Adrenal gland (tissue), 9 donors: ENCODE measurements at regions not wholly inside any gene's neighbourhood (a gene's known extent, or its start where the extent isn't known, plus 50 kb on each side); places are given as distances from the start of the nearest gene placed in this dataset.

ENCODE experiments used
- DNase-seq, 7 donors: peaks; one replicate each; pipeline ENCODE4 v3.0.0-alpha.2; 2019 to 2020
- H3K27ac ChIP-seq, 5 donors: fragments of 200-600 bp; sonication (generic) in 4 of 5; 1 replicate in 3 of 5; 2 replicates in 2 of 5; pipeline versions ENCODE4 v1.5.1 to v1.8.0; 2016 to 2020; ENCODE audit warnings: mild to moderate bottlenecking in 1 of 5
- H3K27me3 ChIP-seq: fragments of 200-600 bp; 2 replicates; pipeline ENCODE4 v1.8.0; 2021
- H3K36me3 ChIP-seq, 2 donors: fragments of 200-600 bp; replicated peaks in 1 of 2; 1 replicate in 1 of 2; 2 replicates in 1 of 2; pipeline versions ENCODE4 v1.5.1 to v1.8.0; 2018 to 2022
- H3K4me1 ChIP-seq, 2 donors: fragments of 200-600 bp; replicated peaks in 1 of 2; 1 replicate in 1 of 2; 2 replicates in 1 of 2; pipeline versions ENCODE4 v1.5.1 to v1.8.0; 2018 to 2021
- H3K4me3 ChIP-seq, 4 donors: fragments of 200-600 bp; sonication (generic) in 3 of 4; one replicate each; pipeline ENCODE4 v1.5.1; 2016 to 2018
- H3K9me3 ChIP-seq, 3 donors: fragments of 200-600 bp; sonication (generic) in 1 of 3; replicated peaks in 1 of 3; 1 replicate in 2 of 3; 2 replicates in 1 of 3; pipeline versions ENCODE4 v1.5.1 to v1.8.0; 2016 to 2021
- POLR2A ChIP-seq, 2 donors: fragments of 450-650 bp; IDR thresholded peaks; one replicate each; pipeline ENCODE4 v1.6.1; 2017; ENCODE audit warnings: antibody characterized with exemption in 2 of 2, mild to moderate bottlenecking in 2 of 2, moderate library complexity in 1 of 2
- WGBS, 4 donors: extraction: QIAGEN DNeasy Blood & Tissue Kit in 2 of 4; methylation state at CpG; one replicate each; pipeline versions ENCODE4 v1.1.5 to v1.1.7; 2013 to 2017; 5-methylcytosine and 5-hydroxymethylcytosine counted together
- intact Hi-C, 2 donors: fragments of 100-400 bp; cut with DNase I; formaldehyde crosslinking; loops; one replicate each; pipeline versions ENCODE4 v1.14.1 to v1.15.0; 2022 to 2023
- TF ChIP-seq, protein P1 (sequence below), 6 experiments: fragments of 450-650 bp in 4 of 6; fragments of 200-600 bp in 2 of 6; sonication (generic) in 1 of 6; IDR thresholded peaks; 1 replicate in 5 of 6; 2 replicates in 1 of 6; pipeline versions ENCODE4 v1.5.1 to v1.8.0; 2016 to 2021; ENCODE audit warnings: antibody characterized with exemption in 6 of 6, mild to moderate bottlenecking in 2 of 6, moderate library complexity in 1 of 6
- donor health status: healthy with polysubstance abuse.
- donor health status: Bipolar disorder and iron deficiency.
- donor health status: DM: yes; HTN: yes; CAD: no.
- donor health status: DM: no; HTN: no; CAD: no.
- donor health status: DM: no; HTN: no; CAD: no.

DNA sequence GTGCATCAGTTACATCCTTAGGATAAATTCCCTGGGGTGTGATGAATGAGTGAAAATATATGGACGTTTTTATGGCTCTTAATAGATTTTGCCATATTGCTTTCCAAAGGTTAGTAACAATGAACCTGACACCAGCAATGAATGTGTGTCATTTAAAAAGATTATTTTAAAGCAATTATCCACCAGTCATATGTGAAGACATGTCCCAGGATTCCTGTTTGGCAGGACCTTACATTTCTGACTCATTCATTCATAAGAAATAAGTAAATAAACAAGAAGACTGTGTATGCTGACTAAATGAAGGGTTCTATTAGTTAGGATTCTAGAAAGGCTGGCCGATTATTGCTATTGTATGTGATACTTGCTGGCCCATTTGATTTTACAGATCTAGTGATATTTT lies 201.5 kb downstream of the SOX2 start:
- Histone ChIP-seq H3K9me3 (no peaks in the 10 kb centered on the region), H3K27ac (no peak overlapping the region), H3K27me3 (no peaks in the 10 kb centered on the region), H3K4me3 (no peak overlapping the region), H3K4me1 (no peaks in the 10 kb centered on the region), H3K36me3 (no peaks in the 10 kb centered on the region)
- intact Hi-C loops, result no loop called here
- WGBS, 4 donors, result 52 to 61% (median 61%) methylated on average over 2 of the region's 2 CpGs
- TF ChIP-seq, protein P1, sequence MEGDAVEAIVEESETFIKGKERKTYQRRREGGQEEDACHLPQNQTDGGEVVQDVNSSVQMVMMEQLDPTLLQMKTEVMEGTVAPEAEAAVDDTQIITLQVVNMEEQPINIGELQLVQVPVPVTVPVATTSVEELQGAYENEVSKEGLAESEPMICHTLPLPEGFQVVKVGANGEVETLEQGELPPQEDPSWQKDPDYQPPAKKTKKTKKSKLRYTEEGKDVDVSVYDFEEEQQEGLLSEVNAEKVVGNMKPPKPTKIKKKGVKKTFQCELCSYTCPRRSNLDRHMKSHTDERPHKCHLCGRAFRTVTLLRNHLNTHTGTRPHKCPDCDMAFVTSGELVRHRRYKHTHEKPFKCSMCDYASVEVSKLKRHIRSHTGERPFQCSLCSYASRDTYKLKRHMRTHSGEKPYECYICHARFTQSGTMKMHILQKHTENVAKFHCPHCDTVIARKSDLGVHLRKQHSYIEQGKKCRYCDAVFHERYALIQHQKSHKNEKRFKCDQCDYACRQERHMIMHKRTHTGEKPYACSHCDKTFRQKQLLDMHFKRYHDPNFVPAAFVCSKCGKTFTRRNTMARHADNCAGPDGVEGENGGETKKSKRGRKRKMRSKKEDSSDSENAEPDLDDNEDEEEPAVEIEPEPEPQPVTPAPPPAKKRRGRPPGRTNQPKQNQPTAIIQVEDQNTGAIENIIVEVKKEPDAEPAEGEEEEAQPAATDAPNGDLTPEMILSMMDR (IDR thresholded peaks at IDR 0.05), result no peak
- TF ChIP-seq POLR2A (IDR thresholded peaks at IDR 0.05), result no peak
- no peak for DNase-seq

DNA sequence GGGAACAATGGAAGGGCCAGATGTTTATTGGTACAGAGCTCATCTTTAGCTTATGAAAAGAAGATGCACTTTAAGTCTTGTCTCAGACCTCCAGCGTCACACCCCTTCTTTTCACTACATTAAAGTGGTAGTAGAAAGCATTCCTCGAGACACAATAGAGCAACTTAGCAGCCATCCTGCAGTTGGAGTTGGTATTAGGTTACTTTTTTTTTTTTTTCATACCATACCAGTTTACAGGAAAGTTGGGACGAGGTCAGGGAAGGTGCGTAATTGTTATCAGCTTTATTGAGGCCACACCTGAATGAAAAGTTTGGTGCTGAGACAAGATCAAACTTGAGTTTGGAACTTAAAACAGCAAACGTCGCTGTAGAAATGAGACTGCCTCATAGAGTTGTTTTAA lies 203.8 kb downstream of the SOX2 start:
- WGBS, 4 donors, result 61 to 68% (median 64%) methylated on average over 6 of the region's 6 CpGs
- no peaks in the 10 kb centered on the region for H3K9me3 ChIP-seq
- intact Hi-C loops, result no loop called here

DNA sequence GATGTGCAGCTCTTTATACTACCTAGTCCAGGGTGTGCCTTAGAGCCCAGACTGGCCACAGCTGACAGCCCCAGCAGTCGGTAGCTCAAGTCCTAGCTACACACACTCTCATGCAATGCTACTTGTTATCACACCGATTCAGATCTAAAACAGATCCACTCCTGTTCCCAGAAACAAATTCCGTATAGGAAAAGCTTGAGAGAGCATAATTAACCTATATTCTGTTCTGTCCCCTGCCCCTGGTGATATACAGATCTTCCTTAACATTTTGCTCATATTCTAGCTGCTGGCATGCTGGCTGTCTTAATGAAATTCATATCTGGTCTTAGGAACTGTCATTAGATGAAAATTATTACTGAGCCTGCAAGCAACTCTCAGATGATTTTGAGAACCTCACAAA lies 204.3 kb downstream of the SOX2 start:
- Histone ChIP-seq H3K27me3 (no peaks in the 10 kb centered on the region), H3K4me3 (no peak overlapping the region), H3K4me1 (no peaks in the 10 kb centered on the region), H3K27ac (no peak overlapping the region), H3K36me3 (no peaks in the 10 kb centered on the region), H3K9me3 (no peaks in the 10 kb centered on the region)
- 51 to 60% (median 54%) methylated on average over 3 of the region's 3 CpGs for WGBS, 4 donors
- intact Hi-C loops, result no loop called here
- DNase-seq, result no peak
- no peak for TF ChIP-seq POLR2A (IDR thresholded peaks at IDR 0.05)
- TF ChIP-seq, protein P1 (IDR thresholded peaks at IDR 0.05), result no peak

More for the DNA sequence above, 203.8 kb downstream of the SOX2 start:
- TF ChIP-seq, protein P1 (IDR thresholded peaks at IDR 0.05), result no peak
- no peak for TF ChIP-seq POLR2A (IDR thresholded peaks at IDR 0.05)
- Histone ChIP-seq H3K27ac (no peak overlapping the region), H3K36me3 (no peaks in the 10 kb centered on the region), H3K4me3 (no peak overlapping the region), H3K4me1 (no peaks in the 10 kb centered on the region), H3K27me3 (no peaks in the 10 kb centered on the region)
- DNase-seq, result no peak

DNA sequence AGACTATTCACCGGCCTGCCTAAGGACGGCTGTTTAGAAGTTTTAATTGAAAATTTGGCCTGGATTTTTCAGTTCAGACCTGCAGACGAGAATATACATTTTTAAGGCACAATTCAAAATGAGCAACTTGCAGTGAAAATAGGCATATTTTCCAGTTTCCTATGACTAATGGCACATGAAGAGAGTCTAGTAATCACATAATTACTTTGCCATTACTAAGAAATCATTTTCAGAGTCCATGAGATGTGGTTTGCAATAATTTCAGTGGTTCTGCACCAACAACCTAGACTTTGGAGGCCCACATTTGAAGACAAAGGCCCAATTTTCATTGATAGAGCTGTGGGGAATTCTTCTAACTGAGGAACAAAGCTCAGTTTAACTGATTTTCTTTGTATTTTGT lies 205.3 kb downstream of the SOX2 start:
- 72 to 85% (median 82%) methylated on average over 3 of the region's 3 CpGs for WGBS, 4 donors
- TF ChIP-seq POLR2A (IDR thresholded peaks at IDR 0.05), result no peak
- TF ChIP-seq, protein P1 (IDR thresholded peaks at IDR 0.05), result no peak

More for the DNA sequence above, 205.3 kb downstream of the SOX2 start:
- no peaks in the 10 kb centered on the region for H3K4me1 ChIP-seq
- no peak overlapping the region for H3K27ac ChIP-seq
- no peak for DNase-seq
- no peak overlapping the region for H3K4me3 ChIP-seq
- intact Hi-C loops, result no loop called here
- H3K36me3 ChIP-seq, result no peaks in the 10 kb centered on the region
- no peaks in the 10 kb centered on the region for H3K9me3 ChIP-seq
- no peaks in the 10 kb centered on the region for H3K27me3 ChIP-seq
